ENCODE measurements at regions not wholly inside any gene's neighbourhood (a gene's known extent, or its start where the extent isn't known, plus 50 kb on each side); places are given as distances from the start of the nearest gene placed in this dataset.

GRCh38 chr11:106292526-106292925 lies 215.1 kb downstream of the AASDHPPT start:
- TF ChIP-seq POLR2A (IDR thresholded peaks at IDR 0.05) = no peak
- TF ChIP-seq CTCF (IDR thresholded peaks at IDR 0.05) = no peak

Data from breast epithelium (tissue), 3 donors.